HEK293T (cell line): ENCODE measurements at regions not wholly inside any gene's neighbourhood (a gene's known extent, or its start where the extent isn't known, plus 50 kb on each side); places are given as distances from the start of the nearest gene placed in this dataset.

Experiments
- ARNT ChIP-seq: fragments of 450-650 bp; IDR thresholded peaks from 2 replicates; pipeline ENCODE4 v1.6.1; 2017; ENCODE audit warnings: mild to moderate bottlenecking
- ELF4 ChIP-seq: fragments of 450-650 bp; IDR thresholded peaks from 2 replicates; pipeline ENCODE4 v1.6.1; 2017; ENCODE audit warnings: antibody characterized with exemption
- PKNOX1 ChIP-seq: fragments of 450-650 bp; IDR thresholded peaks from 2 replicates; pipeline ENCODE4 v1.6.1; 2016
- SUZ12 ChIP-seq: fragments of 450-650 bp; IDR thresholded peaks from 2 replicates; pipeline ENCODE4 v1.6.1; 2016; ENCODE audit warnings: mild to moderate bottlenecking
- TARDBP ChIP-seq: fragments of 450-650 bp; IDR thresholded peaks from 2 replicates; pipeline ENCODE4 v1.6.1; 2016
- ZNF384 ChIP-seq: fragments of 450-650 bp; IDR thresholded peaks from 2 replicates; pipeline ENCODE4 v1.6.1; 2016

- TF ChIP-seq SUZ12 = no peak
- TF ChIP-seq PKNOX1 = no peak
- TF ChIP-seq ELF4 = no peak
- no peak for TF ChIP-seq TARDBP
- no peak for TF ChIP-seq ARNT
- no peak for TF ChIP-seq ZNF384
These were observed 144.1 kb downstream of the SEC61B start for GRCh38 chr9:99366183-99366582.
